SK-N-SH (cell line): ENCODE measurements at regions not wholly inside any gene's neighbourhood (a gene's known extent, or its start where the extent isn't known, plus 50 kb on each side); places are given as distances from the start of the nearest gene placed in this dataset.

Source experiments
- CTCF ChIA-PET: fragments of 300-600, 350-600 bp; formaldehyde crosslinking; extraction: SDS; loops from one replicate; lab custom pipeline; 2021; lab: Yijun Ruan, JAX
- POLR2A ChIA-PET: fragments of 350-600 bp; sonication (Branson Sonifier 250); formaldehyde crosslinking; extraction: SDS; loops from one replicate; lab custom pipeline; 2020; ENCODE audit warnings: antibody characterized with exemption, inconsistent platforms; lab: Yijun Ruan, JAX
- DNase-seq: peaks from one replicate; pipeline ENCODE4 v3.0.0; 2012
- H2AFZ ChIP-seq: fragments of 200-600 bp; sonication (generic); 2 replicates; pipeline ENCODE4 v1.8.1; 2016; ENCODE audit warnings: antibody characterized with exemption, mild to moderate bottlenecking, low read depth
- H3F3A ChIP-seq: fragments of 200-600 bp; sonication (generic); replicated peaks from 2 replicates; pipeline ENCODE3; 2016; ENCODE audit warnings: antibody characterized with exemption, mild to moderate bottlenecking; ENCODE audit not compliant: insufficient read depth
- H3K27ac ChIP-seq, 2 experiments: fragments of 200-500 bp in 1 of 2; fragments of 200-600 bp in 1 of 2; sonication (Bioruptor generic) in 1 of 2; sonication (generic), shearing (Covaris generic) in 1 of 2; 2 replicates each; pipeline versions ENCODE4 v1.5.1 to v1.6.1; 2014 to 2016; ENCODE audit warnings: low read depth in 2 of 2, inconsistent platforms in 1 of 2, low read length in 1 of 2, mild to moderate bottlenecking in 1 of 2, mixed read lengths in 1 of 2
- H3K27me3 ChIP-seq: fragments of 200-600 bp; sonication (generic), shearing (Covaris generic); 2 replicates; pipeline ENCODE4 v1.6.1; 2016; ENCODE audit warnings: mixed run types; ENCODE audit not compliant: insufficient read depth
- H3K36me3 ChIP-seq, 2 experiments: fragments of 200-500 bp in 1 of 2; fragments of 200-600 bp in 1 of 2; sonication (Bioruptor generic) in 1 of 2; sonication (generic) in 1 of 2; replicated peaks in 1 of 2; 2 replicates each; pipeline versions ENCODE3 to v1.5.1; 2014 to 2016; ENCODE audit warnings: low read length in 1 of 2, mild to moderate bottlenecking in 1 of 2; ENCODE audit not compliant: insufficient read depth in 2 of 2, control insufficient read depth in 1 of 2
- H3K4me1 ChIP-seq, 2 experiments: fragments of 200-500 bp in 1 of 2; fragments of 200-600 bp in 1 of 2; sonication (Bioruptor generic) in 1 of 2; sonication (generic), shearing (Covaris generic) in 1 of 2; 2 replicates each; pipeline versions ENCODE4 v1.5.1 to v1.6.1; 2014 to 2016; ENCODE audit warnings: low read depth in 1 of 2, low read length in 1 of 2, mixed run types in 1 of 2; ENCODE audit not compliant: insufficient read depth in 2 of 2, control insufficient read depth in 1 of 2
- H3K4me2 ChIP-seq: fragments of 200-600 bp; sonication (generic), shearing (Covaris generic); 2 replicates; pipeline ENCODE4 v1.6.1; 2017; ENCODE audit warnings: mixed run types
- H3K4me3 ChIP-seq, 2 experiments: fragments of 200-500 bp in 1 of 2; fragments of 200-600 bp in 1 of 2; sonication (Bioruptor generic) in 1 of 2; sonication (generic), shearing (Covaris generic) in 1 of 2; 2 replicates each; pipeline versions ENCODE4 v1.5.1 to v1.8.1; 2014 to 2016; ENCODE audit warnings: low read depth in 2 of 2, inconsistent platforms in 1 of 2, low read length in 1 of 2, mild to moderate bottlenecking in 1 of 2, mixed read lengths in 1 of 2, moderate library complexity in 1 of 2
- H3K79me2 ChIP-seq: fragments of 200-600 bp; sonication (generic); 2 replicates; pipeline ENCODE4 v1.8.1; 2017; ENCODE audit warnings: mild to moderate bottlenecking; ENCODE audit not compliant: insufficient read depth
- H3K9ac ChIP-seq: fragments of 200-600 bp; sonication (generic); 2 replicates; pipeline ENCODE4 v1.6.1; 2017; ENCODE audit warnings: mixed run types
- H3K9me2 ChIP-seq: fragments of 200-600 bp; sonication (generic); 2 replicates; pipeline ENCODE4 v1.6.1; 2017; ENCODE audit warnings: mixed run types
- H3K9me3 ChIP-seq: fragments of 200-600 bp; sonication (generic); 2 replicates; pipeline ENCODE4 v1.6.1; 2017; ENCODE audit warnings: mixed run types, mild to moderate bottlenecking, moderate library complexity
- H4K20me1 ChIP-seq: fragments of 200-600 bp; sonication (generic); 2 replicates; pipeline ENCODE4 v1.6.1; 2017; ENCODE audit warnings: mild to moderate bottlenecking, mixed run types; ENCODE audit not compliant: insufficient read depth
- CHD2 ChIP-seq: fragments of 150-350 bp; IDR thresholded peaks from 2 replicates; pipeline ENCODE4 v1.6.1; 2018; ENCODE audit warnings: low read length; ENCODE audit not compliant: partially characterized antibody
- EZH2phosphoT487 ChIP-seq: fragments of 200-600 bp; sonication (generic); IDR thresholded peaks from 2 replicates; pipeline ENCODE4 v1.6.1; 2017; ENCODE audit warnings: low read depth, mixed run types, mild to moderate bottlenecking, antibody characterized with exemption, moderate library complexity, borderline replicate concordance
- FOSL2 ChIP-seq: IDR thresholded peaks from 2 replicates; pipeline ENCODE4 v1.4.0; 2012; ENCODE audit warnings: low read depth, mild to moderate bottlenecking, moderate library complexity, borderline replicate concordance
- GABPA ChIP-seq: IDR thresholded peaks from 2 replicates; pipeline ENCODE4 v1.4.0; 2012; ENCODE audit warnings: low read depth, mild to moderate bottlenecking
- IRF3 ChIP-seq: fragments of 150-350 bp; IDR thresholded peaks from 2 replicates; pipeline ENCODE4 v1.6.1; 2016; ENCODE audit warnings: mild to moderate bottlenecking, low read depth, low read length
- NFIC ChIP-seq: IDR thresholded peaks from 2 replicates; pipeline ENCODE4 v1.4.0; 2012; ENCODE audit warnings: borderline replicate concordance
- NRF1 ChIP-seq: IDR thresholded peaks from 2 replicates; pipeline ENCODE4 v1.6.1; 2012; ENCODE audit warnings: low read depth, mild to moderate bottlenecking, low read length
- PBX3 ChIP-seq: IDR thresholded peaks from 2 replicates; pipeline ENCODE4; 2012
- POLR2AphosphoS5 ChIP-seq: IDR thresholded peaks from 2 replicates; pipeline ENCODE4 v1.6.1; 2012; ENCODE audit warnings: low read depth, low read length
- RAD21 ChIP-seq: IDR thresholded peaks from 2 replicates; pipeline ENCODE4 v1.6.1; 2012; ENCODE audit warnings: mild to moderate bottlenecking, low read length
- RCOR1 ChIP-seq: fragments of 150-350 bp; IDR thresholded peaks from 2 replicates; pipeline ENCODE4 v1.6.1; 2017; ENCODE audit warnings: antibody characterized with exemption, low read length
- USF1 ChIP-seq: IDR thresholded peaks from 2 replicates; pipeline ENCODE4 v1.4.0; 2012; ENCODE audit warnings: low read depth, borderline replicate concordance
- USF2 ChIP-seq: fragments of 150-350 bp; IDR thresholded peaks from 2 replicates; pipeline ENCODE4 v1.6.1; 2017; ENCODE audit warnings: antibody characterized with exemption, low read length, low read depth, borderline replicate concordance
- WGBS: methylation state at CpG from one replicate; pipeline ENCODE4 v1.1.6; 2017; ENCODE audit warnings: low lambda C conversion rate; 5-methylcytosine and 5-hydroxymethylcytosine counted together

GRCh38 chr21:28357743-28358142, 634.9 kb downstream of the LTN1 start:
- no peak for TF ChIP-seq GABPA
- no peak for TF ChIP-seq FOSL2

DNA sequence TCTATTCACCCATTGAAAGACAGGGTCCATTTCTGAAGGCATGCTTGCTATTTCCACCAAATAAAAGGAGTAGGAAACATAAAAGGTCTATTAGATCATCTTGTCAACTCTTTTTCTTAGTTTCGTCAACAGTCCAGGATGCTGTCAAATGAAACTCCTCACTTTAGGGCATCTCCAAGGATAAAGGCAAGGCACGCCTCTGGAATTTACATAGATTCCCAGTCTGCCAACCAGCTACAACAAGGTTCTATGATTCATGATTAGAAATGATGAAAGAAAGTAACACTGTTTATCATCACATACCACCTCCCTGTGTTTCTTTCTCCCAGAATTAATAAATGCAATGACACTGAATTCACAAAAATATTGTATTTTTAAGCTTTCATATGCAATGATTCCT, 636.3 kb downstream of the LTN1 start:
- H3K9me2 ChIP-seq: no peaks in the 10 kb centered on the region
- no peak overlapping the region for H2AFZ ChIP-seq
- CTCF ChIA-PET: interaction anchor here (1.1 to 3.8 kb wide), 2 partner anchors 246 to 389 kb away, joined by 3 to 19 read pairs; no protein-coding TSS in a partner anchor
- no peak for DNase-seq
- WGBS: 83% methylated on average over 2 of the region's 2 CpGs
- H4K20me1 ChIP-seq: no peaks in the 10 kb centered on the region
- H3K9ac ChIP-seq: no peak overlapping the region
- no peaks in the 10 kb centered on the region for H3K9me3 ChIP-seq
- H3K27me3 ChIP-seq: no peaks in the 10 kb centered on the region
- H3K27ac ChIP-seq: peak overlapping the region in 1 of 2 experiments; percentile 100; a peak in 2 of 4 replicates
- H3K4me1 ChIP-seq: peaks cover 0 to 11% of the 10 kb centered on the region in 2 experiments; a peak in 2 of 4 replicates
- no peaks in the 10 kb centered on the region for H3F3A ChIP-seq
- H3K4me3 ChIP-seq: no peak overlapping the region
- no peaks in the 10 kb centered on the region for H3K79me2 ChIP-seq
- no peak for TF ChIP-seq POLR2AphosphoS5
- TF ChIP-seq RCOR1: no peak
- no peak for TF ChIP-seq NFIC
- TF ChIP-seq NRF1: no peak
- no peak for TF ChIP-seq USF1
- no peak for TF ChIP-seq PBX3
- no peak for TF ChIP-seq USF2
- no peak for TF ChIP-seq CHD2
- TF ChIP-seq GABPA: no peak
- TF ChIP-seq RAD21: no peak
- TF ChIP-seq IRF3: no peak
- no peak for TF ChIP-seq EZH2phosphoT487
- TF ChIP-seq, all 33 proteins: peak for 0
- POLR2A ChIA-PET: no interaction called here
- Histone ChIP-seq H3K4me2 (no peak overlapping the region), H3K36me3 (no peaks in the 10 kb centered on the region)

More at GRCh38 chr21:28357743-28358142, 634.9 kb downstream of the LTN1 start:
- Histone ChIP-seq H3K36me3 (no peaks in the 10 kb centered on the region), H3K27me3 (no peaks in the 10 kb centered on the region), H2AFZ (no peak overlapping the region), H3K9ac (no peak overlapping the region), H3K4me3 (no peak overlapping the region), H3K4me2 (no peak overlapping the region), H3K4me1 (peaks cover 0 to 11% of the 10 kb centered on the region in 2 experiments; a peak in 2 of 4 replicates), H4K20me1 (no peaks in the 10 kb centered on the region), H3K27ac (peak overlapping the region in 1 of 2 experiments; percentile 100; a peak in 2 of 4 replicates), H3K9me3 (no peaks in the 10 kb centered on the region), H3F3A (no peaks in the 10 kb centered on the region), H3K9me2 (no peaks in the 10 kb centered on the region), H3K79me2 (no peaks in the 10 kb centered on the region)
- no peak for DNase-seq
- 85% methylated on average over 3 of the region's 3 CpGs for WGBS
- CTCF ChIA-PET: interaction anchor here (0.6 to 3.8 kb wide), 5 partner anchors 21 to 1507 kb away, joined by 3 to 19 read pairs (median 3); no protein-coding TSS in a partner anchor
- POLR2A ChIA-PET: no interaction called here
